Activated T-cell treated with anti-CD3 and anti-CD28 coated beads for 24 hours (primary cell): ENCODE measurements at regions not wholly inside any gene's neighbourhood (a gene's known extent, or its start where the extent isn't known, plus 50 kb on each side); places are given as distances from the start of the nearest gene placed in this dataset.

Experiments used
- DNase-seq: peaks from one replicate; pipeline ENCODE4 v3.0.0-alpha.2; 2020; ENCODE audit warnings: low read depth

DNA sequence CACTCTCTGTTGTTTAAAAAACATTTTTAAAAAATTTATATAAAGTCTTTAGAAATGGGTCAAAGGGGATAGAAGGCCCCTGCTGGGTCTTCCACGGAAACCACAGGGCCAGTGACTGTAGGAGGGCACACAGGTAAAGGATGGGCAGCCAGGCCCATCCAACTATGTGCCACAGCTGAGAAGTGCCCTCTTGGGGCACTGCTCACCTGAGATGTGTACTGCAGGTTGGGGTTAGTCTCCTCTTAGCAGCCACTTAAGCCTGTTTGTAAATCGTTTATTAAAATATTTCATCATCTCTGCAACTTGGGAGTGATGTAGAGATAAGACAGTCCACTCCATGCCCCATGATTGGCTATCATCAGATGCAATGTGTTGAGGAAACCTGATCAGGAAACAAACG is 222.4 kb downstream of the DIRAS2 start:
- DNase-seq, result no peak

DNA sequence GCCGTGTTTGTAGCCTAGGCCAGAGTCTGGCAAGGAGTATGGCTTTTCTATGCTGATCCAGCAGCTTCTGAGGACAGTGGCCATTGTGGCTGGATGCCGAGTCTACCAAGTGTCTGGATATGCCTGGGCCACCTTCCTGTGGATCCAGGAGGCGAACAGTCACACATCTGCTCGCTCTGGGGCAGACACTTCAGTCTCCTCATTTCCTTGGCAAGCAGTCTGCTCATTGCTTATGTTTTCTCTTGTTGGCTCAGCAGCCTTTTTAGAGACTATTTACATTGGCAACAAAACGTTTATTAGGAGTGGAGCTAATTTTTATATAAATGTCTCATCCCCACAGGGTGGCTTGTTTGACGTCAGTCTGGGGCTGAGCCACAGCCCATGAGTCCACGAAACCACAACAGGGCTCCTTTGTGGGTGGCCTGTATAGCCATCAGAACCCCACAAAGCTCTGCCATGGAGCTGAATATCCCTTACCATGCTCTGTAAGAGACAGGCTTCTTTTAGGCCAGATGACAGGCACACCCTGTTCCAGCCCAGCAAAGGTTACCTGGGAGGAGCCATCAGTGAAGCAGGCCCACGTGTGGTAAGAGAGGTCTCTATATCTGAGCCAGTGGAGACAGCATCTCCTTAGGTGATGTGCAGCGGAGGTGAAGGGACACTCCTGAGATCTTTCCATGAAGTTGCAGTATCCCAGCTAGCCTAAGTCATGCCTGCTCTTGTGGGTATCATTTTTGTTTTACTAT is 221.7 kb downstream of the DIRAS2 start:
- no peak for DNase-seq

DNA sequence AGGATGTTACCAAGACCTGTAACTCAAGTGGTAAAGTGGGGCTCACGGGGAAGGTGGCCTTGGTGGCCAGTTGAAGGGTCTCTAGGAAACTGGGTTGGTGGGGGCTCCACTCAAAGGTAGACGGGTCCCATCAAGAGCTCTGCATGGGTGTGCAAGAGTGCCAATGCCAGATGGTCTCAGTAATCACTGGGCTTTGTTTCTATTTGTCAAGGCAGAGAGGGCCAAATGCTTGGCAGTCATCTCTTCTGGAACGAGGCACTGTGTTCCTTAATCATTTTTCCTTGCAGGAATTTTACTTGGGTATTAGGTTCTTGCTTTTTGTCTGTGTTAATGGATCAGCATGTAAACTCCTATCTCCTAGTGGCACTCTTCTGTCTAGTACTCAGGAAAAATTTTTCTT is 220.8 kb downstream of the DIRAS2 start:
- no peak for DNase-seq

DNA sequence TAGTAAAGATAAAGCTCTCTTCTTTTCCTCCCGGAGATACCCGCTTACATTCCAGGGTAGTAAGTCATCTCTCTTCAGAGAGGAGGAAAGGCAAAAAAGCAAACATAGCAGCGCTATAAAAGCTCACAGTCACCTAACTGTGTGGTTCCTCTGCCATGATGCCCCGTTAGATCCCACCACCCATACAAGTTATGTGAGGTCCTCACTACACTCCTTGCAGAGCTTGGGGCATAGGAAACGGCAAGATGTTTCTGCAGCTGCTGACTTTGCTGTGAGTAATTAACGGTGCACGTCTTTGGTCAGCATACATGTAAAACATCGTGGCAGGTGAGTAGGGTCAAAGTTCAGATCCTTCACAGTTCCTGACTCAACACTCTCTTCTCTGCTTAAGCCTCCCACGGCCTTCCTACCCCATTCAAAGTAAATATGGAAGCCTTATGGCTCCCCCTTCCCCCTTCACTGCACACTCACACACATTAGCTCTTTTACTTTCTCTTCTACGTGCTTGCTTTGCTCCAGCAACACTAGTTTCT is 218.9 kb downstream of the DIRAS2 start:
- no peak for DNase-seq

DNA sequence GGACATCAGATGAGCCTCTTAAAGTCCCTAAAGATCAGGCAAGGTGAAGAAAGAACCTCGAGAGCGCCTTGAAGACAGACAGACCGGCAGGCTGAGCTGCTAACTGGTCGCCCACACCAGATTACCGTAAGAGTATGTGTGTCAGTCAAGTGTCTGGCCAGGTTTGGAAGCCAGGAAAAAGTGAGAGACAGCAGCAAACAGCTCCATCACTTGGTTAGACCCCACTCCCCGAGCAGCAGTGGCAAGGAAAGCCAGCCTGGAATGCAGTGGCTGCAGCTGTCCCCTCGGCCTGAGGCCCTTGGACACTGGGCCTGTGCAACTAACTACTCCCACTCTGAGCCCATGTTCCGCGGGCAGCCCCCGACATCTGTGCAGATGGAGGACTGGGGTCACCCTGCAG is 214.1 kb downstream of the DIRAS2 start:
- DNase-seq, result no peak

DNA sequence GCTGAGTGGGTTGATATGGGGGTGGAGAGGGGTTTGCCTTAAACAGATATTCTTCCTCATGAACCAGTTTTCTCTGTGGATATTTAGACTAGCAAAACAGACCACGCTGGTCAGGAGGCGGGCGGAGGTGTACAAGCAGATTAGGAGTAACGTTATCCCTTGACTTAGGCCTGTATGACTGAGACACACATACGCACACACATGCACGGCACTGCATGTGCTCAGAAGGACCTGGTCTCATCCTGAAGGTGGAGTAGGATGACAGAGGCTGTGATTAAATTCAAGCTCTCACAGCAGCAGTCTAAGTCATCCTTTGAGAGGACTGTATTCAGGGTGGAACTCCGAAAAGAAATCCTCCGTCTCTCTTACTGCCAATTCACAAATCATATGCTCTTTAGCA is 209.7 kb downstream of the DIRAS2 start:
- DNase-seq, result no peak

DNA sequence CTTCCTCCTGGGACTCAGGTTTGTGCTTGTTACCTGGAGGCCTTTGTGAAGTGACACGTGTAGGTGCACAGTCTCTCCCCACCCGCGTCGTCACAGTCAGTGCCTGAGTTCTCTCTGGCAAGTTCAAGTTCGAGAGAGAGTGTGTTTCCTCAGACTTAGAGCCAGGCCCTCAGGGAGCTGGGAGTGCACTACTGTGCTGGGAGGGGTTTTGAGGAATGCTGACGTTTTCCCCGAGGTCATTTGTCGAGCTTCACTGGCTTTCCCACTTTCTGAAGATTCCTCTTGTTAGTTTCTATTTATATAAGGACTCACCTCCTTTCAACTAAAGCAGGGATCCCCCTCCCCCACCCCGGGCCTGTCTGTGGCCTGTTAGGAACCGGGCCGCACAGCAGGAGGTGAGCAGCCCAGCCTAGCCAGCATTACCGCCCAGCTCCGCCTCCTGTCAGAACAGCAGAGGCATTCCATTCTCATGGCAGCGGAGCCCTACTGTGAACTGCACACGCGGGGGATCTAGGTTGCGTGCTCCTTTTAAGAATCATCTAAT is 209.2 kb downstream of the DIRAS2 start:
- DNase-seq, result no peak

DNA sequence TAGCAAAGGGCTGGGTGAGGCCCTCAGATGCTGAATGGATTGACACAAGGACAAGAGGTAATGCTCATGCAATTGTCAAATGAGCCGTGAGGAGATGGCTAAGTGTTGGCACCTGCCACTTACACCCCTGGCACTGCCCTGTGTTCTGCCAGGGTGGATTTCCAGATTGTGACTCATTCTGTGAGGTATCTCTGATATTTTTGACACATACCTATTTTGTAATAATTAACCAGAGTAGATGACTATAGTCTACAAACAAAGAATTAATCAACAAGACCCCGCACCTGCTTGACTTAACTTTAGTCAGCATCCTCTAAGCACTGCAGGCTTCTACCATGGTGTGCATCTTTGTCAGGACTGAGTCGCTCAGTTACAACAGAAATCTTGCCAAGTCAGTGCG is 200.8 kb downstream of the DIRAS2 start:
- DNase-seq, result no peak

DNA sequence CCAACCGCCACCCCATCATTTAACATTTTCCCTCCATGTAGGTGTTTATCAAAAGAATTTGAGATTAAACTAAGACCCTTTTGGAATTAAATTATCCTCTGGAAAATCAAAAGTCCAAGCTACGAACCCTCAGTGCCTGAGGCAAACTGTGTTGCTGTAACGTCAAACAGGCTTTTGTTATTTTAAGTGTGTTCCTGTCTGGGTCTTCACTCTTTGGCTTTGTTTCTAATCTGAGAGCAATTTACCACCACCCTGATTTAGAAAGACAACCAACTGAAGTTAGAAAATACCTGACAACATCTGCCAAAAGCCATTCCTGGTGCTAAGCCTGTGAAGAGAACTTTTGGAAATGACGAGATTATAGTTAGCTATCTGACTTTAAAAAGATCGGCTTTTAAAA is 199.9 kb downstream of the DIRAS2 start:
- no peak for DNase-seq

DNA sequence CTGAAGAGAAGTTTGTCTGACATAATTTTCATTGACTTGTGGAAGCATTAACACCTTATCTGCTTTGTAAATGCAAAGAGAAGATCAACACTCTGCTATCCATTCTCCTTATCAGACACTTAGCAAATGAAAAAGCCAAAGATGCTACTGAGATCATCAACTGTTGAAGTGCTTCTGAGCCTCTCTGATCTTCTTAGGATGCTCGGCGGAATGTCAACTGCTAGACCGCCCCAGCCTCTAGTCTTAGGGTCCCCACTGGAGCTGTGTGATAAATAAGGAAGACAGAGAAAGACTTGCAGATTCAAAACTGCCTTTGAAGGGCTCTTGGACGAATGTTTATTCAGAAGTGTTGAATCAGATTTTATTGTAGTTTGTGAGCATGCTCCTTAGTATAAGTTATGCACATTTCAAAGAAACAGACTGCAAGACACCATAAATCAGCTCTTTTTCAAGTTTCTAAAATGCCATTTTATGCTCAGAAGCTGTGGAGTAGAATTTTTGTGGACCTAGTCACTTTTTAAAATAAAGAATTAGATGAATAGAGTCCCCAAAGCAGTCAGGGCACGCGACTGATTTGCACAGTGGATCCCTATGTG is 197.9 kb downstream of the DIRAS2 start:
- DNase-seq, result no peak

DNA sequence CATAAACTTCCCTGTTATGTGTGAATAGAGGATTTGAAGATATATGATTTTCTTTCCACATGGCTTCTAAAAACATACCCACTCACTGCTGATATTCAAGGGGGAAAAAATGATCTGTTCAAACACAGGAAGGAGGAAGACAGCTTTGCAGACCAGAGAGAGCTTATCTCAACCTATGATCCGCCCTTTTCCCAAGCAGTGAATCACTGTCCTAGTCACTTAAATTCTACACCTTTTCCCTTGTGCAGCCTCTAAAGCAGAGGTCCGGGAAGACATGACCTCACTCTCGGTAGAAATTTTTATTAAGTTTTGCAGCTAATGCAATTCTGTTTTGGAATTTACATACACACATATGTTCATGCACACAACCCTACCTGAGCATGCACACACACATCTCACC is 197.2 kb downstream of the DIRAS2 start:
- no peak for DNase-seq

DNA sequence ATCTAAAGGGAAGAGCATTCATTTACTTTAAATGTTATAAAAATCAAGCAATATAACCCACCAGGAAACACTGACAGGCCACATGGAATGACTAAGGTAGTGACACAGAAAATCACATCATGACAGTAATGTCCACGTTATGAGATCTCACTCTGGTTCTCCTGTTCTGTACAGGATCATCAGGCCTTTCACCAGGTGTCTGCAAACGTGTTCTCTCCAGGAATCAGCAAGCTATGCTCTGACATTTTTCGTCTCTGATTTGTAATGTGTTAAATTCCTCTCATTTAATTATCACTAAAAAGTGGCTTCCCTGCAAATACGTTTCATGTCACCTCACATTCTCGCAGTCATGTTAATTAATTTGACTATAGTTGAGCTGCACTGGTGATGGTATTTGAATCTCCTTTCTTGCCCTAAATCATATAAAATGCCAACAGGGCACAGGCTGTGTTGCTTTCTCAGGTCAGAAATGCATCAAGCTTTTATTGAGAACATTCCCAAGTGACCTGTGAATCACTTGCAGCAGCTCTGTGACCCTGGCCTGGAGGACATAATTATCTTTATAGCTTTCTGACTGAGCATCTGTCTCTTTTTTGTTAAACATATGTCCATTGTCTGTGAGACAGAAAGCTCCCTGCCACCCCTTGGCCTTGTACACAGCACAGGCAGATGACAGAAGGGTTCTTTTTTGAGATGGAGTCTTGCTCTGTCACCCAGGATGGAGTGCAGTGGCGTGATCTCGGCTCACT is 196.2 kb downstream of the DIRAS2 start:
- no peak for DNase-seq

DNA sequence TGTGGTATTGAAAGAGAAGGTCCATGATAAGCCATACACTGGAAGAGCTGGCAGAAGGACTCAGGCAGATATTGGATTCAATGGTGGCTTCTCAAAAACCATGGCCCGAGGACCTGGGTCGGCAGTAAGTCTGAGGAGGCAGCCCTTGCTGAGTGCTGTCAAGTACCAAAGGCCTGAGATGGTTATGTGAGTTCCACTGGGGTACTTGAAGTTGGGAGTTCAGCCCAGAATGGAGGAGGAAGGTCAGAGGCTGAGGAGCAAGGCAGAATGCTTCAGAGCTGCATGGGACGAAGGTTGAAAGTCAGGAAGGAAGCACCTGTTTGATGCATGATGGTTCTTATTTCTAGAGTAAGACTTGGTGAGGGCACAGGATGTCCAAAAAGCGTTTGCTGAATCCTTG is 194.9 kb downstream of the DIRAS2 start:
- DNase-seq, result no peak

DNA sequence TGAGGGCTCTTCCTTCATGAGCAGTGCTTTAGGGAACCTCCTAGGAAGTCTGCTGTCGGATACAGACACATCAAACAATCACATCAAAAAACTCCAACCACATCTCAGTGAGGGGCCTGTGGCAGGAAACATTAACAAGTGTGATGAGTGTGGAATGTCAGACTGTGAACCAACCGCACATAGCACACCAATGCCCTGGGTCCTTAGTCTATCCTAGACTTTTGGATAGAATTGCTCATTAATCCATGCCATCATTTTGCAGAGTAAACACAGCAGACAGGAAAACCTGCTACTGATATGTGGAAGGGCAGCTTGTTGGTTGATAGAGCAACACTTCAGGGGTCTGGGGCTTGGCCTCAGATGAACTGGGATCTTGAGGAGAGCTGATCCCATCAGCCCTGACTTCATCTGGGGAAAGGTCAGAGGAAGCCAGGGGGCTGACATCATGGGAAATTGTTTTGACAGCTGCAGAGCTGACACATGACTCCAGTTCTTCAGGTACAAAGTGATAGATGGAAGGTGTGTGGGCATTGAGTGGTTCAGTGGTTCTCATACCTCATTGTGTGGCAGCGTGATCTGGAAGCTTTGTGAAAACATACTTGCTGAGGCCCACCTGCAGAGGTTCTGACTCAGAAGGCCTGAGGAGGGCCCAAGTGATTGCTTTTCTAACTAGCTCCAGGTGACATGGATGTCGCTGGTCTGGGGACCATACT is 193.3 kb downstream of the DIRAS2 start:
- DNase-seq, result no peak

DNA sequence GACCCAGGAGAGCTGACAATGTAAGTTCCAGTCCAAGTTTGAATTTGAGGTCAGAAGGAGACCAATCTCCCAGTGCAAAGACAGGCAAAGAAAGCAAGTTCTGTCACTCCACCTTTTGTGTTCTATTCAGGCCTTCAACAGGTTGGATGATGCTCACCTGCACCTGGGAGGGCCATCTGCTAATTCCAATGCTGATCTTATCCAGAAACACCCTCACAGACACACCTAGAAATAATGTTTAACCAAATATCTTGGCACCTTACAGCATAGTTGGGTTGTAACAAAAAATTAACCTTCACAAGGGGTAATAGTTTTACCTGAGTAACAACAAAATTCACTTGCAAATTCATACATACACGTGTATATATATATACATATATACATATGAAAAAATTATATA is 190.8 kb downstream of the DIRAS2 start:
- no peak for DNase-seq

DNA sequence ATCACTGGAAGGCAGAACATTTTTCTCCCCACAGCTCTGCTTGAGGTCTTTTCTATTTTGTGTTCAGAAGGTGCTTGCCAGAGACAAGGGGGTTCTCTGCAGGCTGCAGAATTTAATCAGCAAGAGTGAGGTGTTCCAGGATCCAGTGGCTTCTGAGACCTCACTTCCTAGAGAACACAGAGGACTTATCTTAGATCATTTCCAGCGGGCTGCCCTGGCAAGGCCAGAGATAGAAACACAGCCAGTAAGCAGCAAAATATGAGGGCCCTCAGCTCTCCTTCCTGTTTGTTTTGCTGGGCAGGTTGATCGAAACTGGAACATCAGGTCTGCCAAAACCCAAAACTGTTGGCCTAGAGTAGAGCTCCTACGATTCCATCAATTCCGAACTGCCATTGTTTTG is 187.3 kb downstream of the DIRAS2 start:
- no peak for DNase-seq

DNA sequence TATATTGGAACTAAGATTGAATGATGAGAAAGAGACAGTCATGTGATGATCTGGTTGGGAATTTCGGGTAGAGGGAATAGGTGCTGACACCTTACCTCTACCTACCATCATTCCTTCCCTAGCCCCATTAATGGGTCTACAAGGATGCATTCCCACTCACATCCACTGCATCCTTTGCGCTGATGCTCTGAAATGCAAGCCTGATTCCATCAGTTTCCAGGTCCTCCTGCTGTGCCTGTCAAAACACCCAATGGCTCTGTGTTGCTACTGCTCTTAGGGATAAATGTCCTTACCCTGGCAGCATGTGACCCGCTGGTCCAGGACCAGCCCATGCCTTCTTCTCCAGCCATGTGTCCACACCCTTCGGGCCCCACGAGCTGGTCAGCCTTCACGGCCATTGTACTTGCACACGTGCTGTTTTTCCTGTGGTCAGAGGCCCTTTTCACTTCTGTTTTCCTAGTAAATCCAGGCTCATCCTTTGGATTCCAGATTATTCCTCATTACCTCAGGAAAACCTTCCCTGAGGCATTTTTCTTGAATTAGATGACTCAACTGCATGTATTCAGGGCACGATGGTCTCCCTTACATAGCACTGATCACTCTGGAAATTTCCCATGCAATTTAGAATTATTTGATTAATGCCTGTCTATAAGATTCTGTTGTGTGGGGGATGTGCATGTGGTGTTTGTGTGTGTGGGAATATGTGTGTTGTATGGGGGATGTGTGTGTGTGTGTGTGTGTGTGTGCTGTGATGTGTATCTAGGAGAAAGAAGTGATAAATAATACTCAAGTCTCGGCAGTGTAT is 185.0 kb downstream of the DIRAS2 start:
- no peak for DNase-seq

DNA sequence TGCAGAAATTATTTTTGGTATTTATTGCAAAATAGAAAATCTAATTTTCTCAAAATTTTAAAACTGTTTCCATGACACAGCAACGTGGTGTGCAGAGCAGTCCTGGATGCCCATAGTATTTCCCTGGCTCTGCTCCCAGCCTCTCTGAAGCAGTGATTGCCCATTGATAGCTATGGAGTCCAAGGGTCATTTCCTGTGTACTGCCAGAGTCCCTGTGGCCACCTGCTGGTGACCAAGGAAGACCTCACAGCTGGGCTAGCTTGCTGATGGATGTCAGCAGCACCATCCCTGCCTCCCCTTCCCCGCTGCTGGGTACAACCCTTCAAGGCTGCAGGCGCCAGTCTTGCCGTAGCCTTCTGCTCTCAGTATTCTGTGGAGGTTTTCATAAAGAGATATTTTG is 184.1 kb downstream of the DIRAS2 start:
- DNase-seq, result no peak

DNA sequence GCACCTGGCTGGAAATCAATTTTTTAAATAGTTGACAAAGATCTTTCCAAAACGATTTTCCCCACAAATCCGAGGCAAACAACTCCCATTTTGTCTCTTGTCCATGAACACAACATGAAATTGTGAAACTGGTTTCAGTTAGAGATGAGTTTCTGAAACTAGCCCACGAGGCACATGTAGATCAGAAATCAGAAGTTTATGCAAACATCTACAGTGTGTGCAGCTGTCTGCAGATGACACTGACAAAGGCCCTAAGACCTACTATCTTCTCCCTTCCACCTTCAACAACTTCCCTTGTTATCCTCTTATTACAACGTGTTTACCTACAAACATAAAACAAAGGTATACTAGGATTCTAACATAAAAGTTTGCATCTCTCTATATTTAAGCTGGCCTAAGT is 183.3 kb downstream of the DIRAS2 start:
- no peak for DNase-seq

DNA sequence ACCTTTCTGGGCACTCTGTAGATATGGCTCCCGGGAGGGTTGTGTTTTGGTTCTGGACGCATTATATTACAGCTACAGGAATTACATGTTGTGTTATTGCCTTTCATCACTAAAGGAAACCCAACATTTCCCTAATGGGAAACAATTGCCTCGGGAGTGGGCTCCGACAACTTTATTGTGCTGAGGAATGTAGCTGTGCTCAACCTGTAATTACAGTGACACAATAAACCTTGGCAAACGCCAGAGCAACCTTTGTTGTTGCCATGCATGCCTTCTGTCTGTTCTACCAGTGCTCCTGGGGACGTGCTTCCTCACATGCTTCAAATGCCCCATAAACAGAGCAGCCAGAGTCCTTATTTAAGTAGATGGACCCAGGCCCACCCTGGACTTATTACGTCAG is 182.4 kb downstream of the DIRAS2 start:
- no peak for DNase-seq

DNA sequence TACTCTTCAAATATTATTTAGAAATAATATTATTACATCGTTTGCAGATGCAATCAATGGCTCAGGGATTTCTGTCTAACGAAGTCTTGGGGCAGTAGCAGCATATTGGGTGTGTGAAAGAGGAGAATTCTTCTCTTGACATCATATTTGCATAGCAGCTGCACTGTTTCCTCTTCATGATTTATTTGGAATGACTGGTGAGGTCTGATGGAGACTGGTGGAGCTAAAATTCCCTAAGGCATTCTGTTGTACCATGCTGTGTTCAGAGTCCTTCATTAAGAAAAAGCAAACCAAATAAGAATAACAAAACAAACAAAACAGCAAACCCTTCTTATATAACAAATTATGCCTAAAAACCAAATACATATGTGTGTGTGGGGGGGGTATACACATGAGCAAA is 177.6 kb downstream of the DIRAS2 start:
- DNase-seq, result no peak
